Muscle layer of duodenum (tissue), 2 donors: ENCODE measurements at regions not wholly inside any gene's neighbourhood (a gene's known extent, or its start where the extent isn't known, plus 50 kb on each side); places are given as distances from the start of the nearest gene placed in this dataset.

Source experiments
- H3K27ac ChIP-seq: one replicate; pipeline ENCODE4 v1.7.0; 2013; ENCODE audit warnings: mild to moderate bottlenecking, low read length
- H3K27me3 ChIP-seq: one replicate; pipeline ENCODE4 v1.7.0; 2013; ENCODE audit warnings: low read depth, mild to moderate bottlenecking, control low read depth, low read length
- H3K36me3 ChIP-seq, 2 donors: one replicate each; pipeline ENCODE4 v1.7.0; 2013; ENCODE audit warnings: low read length in 2 of 2, control low read depth in 1 of 2, mild to moderate bottlenecking in 1 of 2; ENCODE audit not compliant: insufficient read depth in 2 of 2, control insufficient read depth in 1 of 2
- H3K4me1 ChIP-seq, 2 donors: one replicate each; pipeline ENCODE4 v1.7.0; 2013; ENCODE audit warnings: low read length in 2 of 2, mild to moderate bottlenecking in 2 of 2, control low read depth in 1 of 2, moderate library complexity in 1 of 2; ENCODE audit not compliant: insufficient read depth in 2 of 2, control insufficient read depth in 1 of 2
- H3K4me3 ChIP-seq, 2 donors: one replicate each; pipeline ENCODE4 v1.7.0; 2013; ENCODE audit warnings: low read length in 2 of 2, low read depth in 1 of 2, mild to moderate bottlenecking in 1 of 2
- H3K9me3 ChIP-seq, 2 donors: one replicate each; pipeline ENCODE4 v1.7.0; 2013; ENCODE audit warnings: low read length in 2 of 2, control low read depth in 1 of 2, mild to moderate bottlenecking in 1 of 2; ENCODE audit not compliant: control insufficient read depth in 1 of 2
- donor health status: healthy.

DNA sequence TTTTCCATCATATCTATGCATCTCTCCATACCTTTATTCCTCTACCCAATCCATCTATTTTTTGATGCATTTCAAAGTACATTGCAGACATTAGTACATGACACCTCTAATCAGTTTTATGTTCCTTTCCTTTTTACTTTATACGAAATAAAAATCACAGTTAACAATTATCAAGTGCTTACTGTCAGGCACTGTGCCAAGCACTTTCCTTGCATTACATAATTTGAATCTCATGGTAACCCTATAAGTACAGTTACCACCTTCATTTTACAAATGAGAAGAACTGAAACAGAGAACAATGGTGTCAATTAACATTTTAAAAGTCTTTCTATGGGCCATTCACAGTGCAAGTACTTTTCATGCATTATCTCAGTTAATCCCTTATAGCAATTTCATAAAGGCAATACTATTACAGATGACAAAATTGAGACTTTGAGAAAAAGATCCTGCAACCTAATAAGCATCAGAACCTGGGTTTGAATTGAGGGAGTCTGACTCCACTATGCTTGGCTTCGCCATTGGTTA lies 544.4 kb upstream of the TNP1 start:
- Histone ChIP-seq H3K4me1 (peaks cover 0 to 18% of the 10 kb centered on the region in 2 donors), H3K36me3 (no peaks in the 10 kb centered on the region), H3K27me3 (no peaks in the 10 kb centered on the region), H3K9me3 (no peaks in the 10 kb centered on the region), H3K4me3 (no peak overlapping the region), H3K27ac (no peak overlapping the region)

DNA sequence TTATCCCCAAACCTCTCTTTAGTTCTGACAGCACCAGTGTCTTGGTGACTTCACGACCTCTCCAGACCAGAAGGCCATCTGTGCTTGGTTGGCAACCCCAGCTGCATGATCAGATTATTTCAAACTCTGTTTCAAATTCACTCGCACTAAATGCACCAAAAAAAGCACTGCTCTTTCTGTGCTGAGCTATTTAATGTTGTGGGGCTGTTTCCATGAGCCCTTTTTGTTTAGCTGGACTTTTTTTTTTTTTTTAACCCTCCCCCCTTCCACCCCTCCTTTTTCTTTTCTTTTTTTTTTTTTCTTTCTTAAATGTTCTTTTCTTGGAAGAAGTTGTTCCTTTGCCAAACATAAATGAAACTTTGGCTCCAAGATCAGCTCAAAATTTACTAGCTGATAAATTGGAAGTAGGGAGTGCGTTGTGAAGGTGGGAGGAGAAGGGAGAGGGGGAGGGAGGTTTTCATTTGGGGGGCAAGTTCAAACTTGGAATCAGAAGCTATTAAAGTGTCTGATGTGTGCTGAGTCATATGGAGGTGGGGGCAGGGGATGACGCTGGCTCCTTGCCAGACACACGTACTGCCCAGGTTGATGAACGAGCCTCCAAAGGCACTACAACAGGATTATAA lies 543.0 kb upstream of the TNP1 start:
- no peaks in the 10 kb centered on the region for H3K36me3 ChIP-seq
- H3K27ac ChIP-seq = peak overlapping the region; percentile 40
- no peak overlapping the region for H3K4me3 ChIP-seq
- no peaks in the 10 kb centered on the region for H3K27me3 ChIP-seq
- peaks cover 0 to 18% of the 10 kb centered on the region in 2 donors for H3K4me1 ChIP-seq
- no peaks in the 10 kb centered on the region for H3K9me3 ChIP-seq

- Histone ChIP-seq H3K4me1 (peaks cover 0 to 23% of the 10 kb centered on the region in 2 donors), H3K27me3 (no peaks in the 10 kb centered on the region), H3K36me3 (no peaks in the 10 kb centered on the region), H3K4me3 (no peak overlapping the region), H3K9me3 (no peaks in the 10 kb centered on the region), H3K27ac (no peak overlapping the region)
Measured at GRCh38 chr2:217402144-217402543, 542.3 kb upstream of the TNP1 start.

DNA sequence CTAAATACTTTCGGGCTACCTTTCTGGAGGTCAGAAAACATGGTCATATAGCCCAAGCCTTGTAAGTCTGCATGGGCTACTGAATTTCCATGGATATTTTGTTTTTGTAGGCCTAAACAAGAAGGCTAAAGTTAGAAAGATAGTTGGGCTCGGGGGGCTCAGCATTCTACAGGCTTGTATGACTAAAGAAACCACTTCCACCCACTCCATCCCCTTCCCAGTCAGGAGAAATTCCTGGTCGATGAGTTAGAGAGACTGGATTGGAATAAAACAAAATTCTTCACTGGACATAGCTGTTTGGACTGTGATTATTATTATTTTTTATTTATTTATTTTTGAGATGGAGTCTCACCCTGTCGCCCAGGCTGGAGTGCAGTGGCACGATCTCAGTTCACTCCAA lies 539.4 kb upstream of the TNP1 start:
- Histone ChIP-seq H3K36me3 (no peaks in the 10 kb centered on the region), H3K9me3 (no peaks in the 10 kb centered on the region), H3K27ac (no peak overlapping the region), H3K27me3 (no peaks in the 10 kb centered on the region), H3K4me3 (no peak overlapping the region), H3K4me1 (peaks cover 0 to 28% of the 10 kb centered on the region in 2 donors)

DNA sequence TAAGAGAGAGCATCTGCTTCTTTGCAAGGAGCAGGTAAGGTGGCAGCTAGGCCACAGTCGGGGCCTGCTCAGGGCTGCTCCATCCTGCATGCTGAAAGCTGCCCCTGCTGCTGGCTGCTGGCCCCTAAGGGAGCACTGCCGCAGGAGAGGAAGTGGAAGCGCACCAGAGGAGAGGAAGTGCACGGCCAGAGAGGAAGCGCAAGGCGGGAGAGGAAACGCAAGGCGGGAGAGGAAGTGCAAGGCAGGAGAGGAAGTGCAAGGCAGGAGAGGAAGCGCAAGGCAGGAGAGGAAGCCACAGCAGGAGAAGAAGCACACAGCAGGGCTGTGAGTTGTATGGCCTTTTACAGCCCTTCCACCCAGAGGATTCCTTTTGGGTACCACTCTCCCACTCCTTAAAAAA lies 539.0 kb upstream of the TNP1 start:
- no peaks in the 10 kb centered on the region for H3K36me3 ChIP-seq
- H3K9me3 ChIP-seq = no peaks in the 10 kb centered on the region
- no peaks in the 10 kb centered on the region for H3K27me3 ChIP-seq
- H3K4me3 ChIP-seq = no peak overlapping the region
- peaks cover 0 to 28% of the 10 kb centered on the region in 2 donors for H3K4me1 ChIP-seq
- H3K27ac ChIP-seq = no peak overlapping the region

DNA sequence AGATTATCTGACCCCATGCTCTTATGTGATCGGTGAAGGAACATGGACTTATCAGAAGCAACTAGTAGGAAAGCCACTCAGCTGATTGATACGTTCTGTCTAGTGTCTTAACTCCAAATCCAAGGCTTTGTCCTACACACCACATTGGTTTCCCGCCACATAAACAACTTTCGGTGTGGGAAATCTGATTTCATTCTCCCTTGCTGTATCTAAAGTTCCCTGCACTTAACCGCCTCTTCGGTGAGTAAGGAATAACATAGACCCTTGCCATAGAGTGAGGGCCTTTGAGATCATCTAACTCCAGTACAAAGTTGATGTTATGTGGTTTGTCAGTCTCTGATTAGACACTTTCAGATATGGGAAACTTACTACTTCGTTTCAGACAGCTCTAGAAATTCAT lies 538.2 kb upstream of the TNP1 start:
- no peak overlapping the region for H3K4me3 ChIP-seq
- H3K9me3 ChIP-seq = no peaks in the 10 kb centered on the region
- no peak overlapping the region for H3K27ac ChIP-seq
- H3K4me1 ChIP-seq = peaks cover 0 to 21% of the 10 kb centered on the region in 2 donors
- H3K36me3 ChIP-seq = no peaks in the 10 kb centered on the region
- no peaks in the 10 kb centered on the region for H3K27me3 ChIP-seq

- H3K27ac ChIP-seq = no peak overlapping the region
Measured at GRCh38 chr2:217396586-217396985, 536.7 kb upstream of the TNP1 start.

DNA sequence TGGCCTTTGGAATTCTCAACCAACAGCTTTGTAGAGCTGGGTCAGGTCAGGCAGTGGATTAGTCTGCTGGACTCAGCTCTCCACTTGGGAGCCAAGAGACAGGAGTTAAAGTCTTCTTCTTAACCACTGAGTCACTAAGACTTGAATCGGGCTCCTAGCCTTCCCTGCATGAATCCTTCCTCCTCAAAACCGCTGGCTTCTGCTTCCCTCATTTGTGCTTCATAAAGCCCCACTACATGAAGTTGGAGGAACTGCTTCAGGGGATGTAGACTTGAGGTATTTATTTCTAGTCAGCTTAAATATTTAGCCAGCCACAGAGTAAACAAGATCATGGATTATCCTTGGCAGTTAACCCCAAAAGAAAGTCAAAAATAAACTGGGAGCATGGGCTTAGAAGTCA lies 536.3 kb upstream of the TNP1 start:
- H3K27me3 ChIP-seq = no peaks in the 10 kb centered on the region
- no peaks in the 10 kb centered on the region for H3K36me3 ChIP-seq
- H3K27ac ChIP-seq = no peak overlapping the region
- no peak overlapping the region for H3K4me3 ChIP-seq
- no peaks in the 10 kb centered on the region for H3K9me3 ChIP-seq
- H3K4me1 ChIP-seq = peaks cover 0 to 9% of the 10 kb centered on the region in 2 donors

More at GRCh38 chr2:217396586-217396985, 536.7 kb upstream of the TNP1 start:
- no peaks in the 10 kb centered on the region for H3K9me3 ChIP-seq
- H3K27me3 ChIP-seq = no peaks in the 10 kb centered on the region
- peaks cover 0 to 9% of the 10 kb centered on the region in 2 donors for H3K4me1 ChIP-seq
- H3K36me3 ChIP-seq = no peaks in the 10 kb centered on the region
- H3K4me3 ChIP-seq = no peak overlapping the region

GRCh38 chr2:217394510-217395351 lies 534.9 kb upstream of the TNP1 start:
- peaks cover 0 to 9% of the 10 kb centered on the region in 2 donors for H3K4me1 ChIP-seq
- no peak overlapping the region for H3K27ac ChIP-seq
- no peaks in the 10 kb centered on the region for H3K27me3 ChIP-seq

GRCh38 chr2:217393585-217394032 lies 533.7 kb upstream of the TNP1 start:
- no peaks in the 10 kb centered on the region for H3K27me3 ChIP-seq
- peak overlapping the region; percentile 49 for H3K27ac ChIP-seq
- H3K4me1 ChIP-seq = peaks cover 0 to 9% of the 10 kb centered on the region in 2 donors
- no peaks in the 10 kb centered on the region for H3K36me3 ChIP-seq
- H3K4me3 ChIP-seq = no peak overlapping the region
- H3K9me3 ChIP-seq = no peaks in the 10 kb centered on the region

More at GRCh38 chr2:217394510-217395351, 534.9 kb upstream of the TNP1 start:
- Histone ChIP-seq H3K36me3 (no peaks in the 10 kb centered on the region), H3K4me3 (no peak overlapping the region), H3K9me3 (no peaks in the 10 kb centered on the region)

- H3K4me3 ChIP-seq = no peak overlapping the region
- H3K27me3 ChIP-seq = no peaks in the 10 kb centered on the region
- H3K4me1 ChIP-seq = peaks cover 0 to 9% of the 10 kb centered on the region in 2 donors
- H3K27ac ChIP-seq = peak overlapping the region; percentile 49
- no peaks in the 10 kb centered on the region for H3K36me3 ChIP-seq
- no peaks in the 10 kb centered on the region for H3K9me3 ChIP-seq
Measured at GRCh38 chr2:217392930-217393584, 533.2 kb upstream of the TNP1 start.
